Left colon (tissue), 2 donors: ENCODE measurements at regions not wholly inside any gene's neighbourhood (a gene's known extent, or its start where the extent isn't known, plus 50 kb on each side); places are given as distances from the start of the nearest gene placed in this dataset.
"Not testable (repeated sequence)": the region's sequence is repeated elsewhere in the genome, so short reads cannot be mapped to it uniquely, and the experiment has no call there.

Source experiments
- ATAC-seq: fragments of 200-7000 bp; cut with Tn5 transposase; one replicate; pipeline ENCODE4 v1.9.1; 2020; ENCODE audit warnings: mild to moderate bottlenecking, moderate library complexity
- DNase-seq, 2 donors: peaks; one replicate each; pipeline ENCODE4 v3.0.0-alpha.2; 2020
- intact Hi-C, 2 donors: fragments of 100-400 bp; cut with DNase I in 1 of 2; cut with micrococcal nuclease in 1 of 2; formaldehyde crosslinking; loops; one replicate each; pipeline versions ENCODE4 v1.11.2 to v1.14.0; 2022; cut with DNase I, micrococcal nuclease
- donor health status: DM: no; HTN: no; CAD: no.
- donor health status: DM: yes; HTN: yes; CAD: no.

GRCh38 chr12:5096241-5096924, 52.7 kb downstream of the KCNA5 start:
- ATAC-seq, result no peak
- intact Hi-C loops, result no loop called here
- DNase-seq, result no peak

GRCh38 chr12:5097786-5098185, 54.1 kb downstream of the KCNA5 start:
- no peak for ATAC-seq
- DNase-seq, result no peak
- intact Hi-C loops, result no loop called here

GRCh38 chr12:5099136-5099535, 55.5 kb downstream of the KCNA5 start:
- intact Hi-C loops, result no loop called here
- no peak for DNase-seq
- no peak for ATAC-seq

GRCh38 chr12:5099591-5099990, 55.9 kb downstream of the KCNA5 start:
- intact Hi-C loops, result no loop called here
- DNase-seq, result no peak
- ATAC-seq, result no peak

- ATAC-seq (no peak), DNase-seq (no peak)
- intact Hi-C loops, result no loop called here
Measured at GRCh38 chr12:5101686-5102085, 58.0 kb downstream of the KCNA5 start.

GRCh38 chr12:5102261-5102789, 58.6 kb downstream of the KCNA5 start:
- ATAC-seq (no peak), DNase-seq (no peak)
- intact Hi-C loops, result no loop called here

GRCh38 chr12:5102806-5103205, 59.1 kb downstream of the KCNA5 start:
- intact Hi-C loops, result no loop called here
- no peak for DNase-seq

GRCh38 chr12:5110345-5110744, 66.7 kb downstream of the KCNA5 start:
- intact Hi-C loops, result no loop called here
- ATAC-seq (no peak), DNase-seq (no peak)

More at GRCh38 chr12:5102806-5103205, 59.1 kb downstream of the KCNA5 start:
- ATAC-seq, result no peak

GRCh38 chr12:5114436-5114835, 70.8 kb downstream of the KCNA5 start:
- intact Hi-C loops, result no loop called here
- DNase-seq (no peak), ATAC-seq (no peak)

- ATAC-seq, intact Hi-C loops: not testable (repeated sequence)
Measured at GRCh38 chr12:5121784-5122183, 78.1 kb downstream of the KCNA5 start.

GRCh38 chr12:5122256-5122831, 78.7 kb downstream of the KCNA5 start:
- ATAC-seq, DNase-seq, intact Hi-C loops: not testable (repeated sequence)

More at GRCh38 chr12:5121784-5122183, 78.1 kb downstream of the KCNA5 start:
- not testable (repeated sequence) for DNase-seq

GRCh38 chr12:5123921-5124320, 80.2 kb downstream of the KCNA5 start:
- ATAC-seq (no peak), DNase-seq (no peak)
- intact Hi-C loops, result no loop called here

GRCh38 chr12:5124401-5124800, 80.7 kb downstream of the KCNA5 start:
- intact Hi-C loops, result no loop called here
- ATAC-seq, result no peak
- no peak for DNase-seq

- no peak for ATAC-seq
- intact Hi-C loops, result no loop called here
- DNase-seq, result no peak
Measured at GRCh38 chr12:5134861-5135525, 91.3 kb downstream of the KCNA5 start.

GRCh38 chr12:5138256-5138655, 94.6 kb downstream of the KCNA5 start:
- intact Hi-C loops, result no loop called here
- DNase-seq (no peak), ATAC-seq (no peak)

- intact Hi-C loops, result no loop called here
- no peak for ATAC-seq
- DNase-seq, result no peak
Measured at GRCh38 chr12:5138845-5139244, 95.2 kb downstream of the KCNA5 start.

- ATAC-seq, result no peak
- no peak for DNase-seq
- intact Hi-C loops, result no loop called here
Measured at GRCh38 chr12:5139751-5140150, 96.1 kb downstream of the KCNA5 start.

- intact Hi-C loops, result no loop called here
- no peak for DNase-seq
- no peak for ATAC-seq
Measured at GRCh38 chr12:5140190-5140589, 96.5 kb downstream of the KCNA5 start.

- DNase-seq (no peak), ATAC-seq (no peak)
- intact Hi-C loops, result no loop called here
Measured at GRCh38 chr12:5148880-5149279, 105.2 kb downstream of the KCNA5 start.

- intact Hi-C loops, result no loop called here
- no peak for DNase-seq
- no peak for ATAC-seq
Measured at GRCh38 chr12:5154091-5154490, 110.4 kb downstream of the KCNA5 start.
